ENCODE measurements at regions not wholly inside any gene's neighbourhood (a gene's known extent, or its start where the extent isn't known, plus 50 kb on each side); places are given as distances from the start of the nearest gene placed in this dataset.

DNA sequence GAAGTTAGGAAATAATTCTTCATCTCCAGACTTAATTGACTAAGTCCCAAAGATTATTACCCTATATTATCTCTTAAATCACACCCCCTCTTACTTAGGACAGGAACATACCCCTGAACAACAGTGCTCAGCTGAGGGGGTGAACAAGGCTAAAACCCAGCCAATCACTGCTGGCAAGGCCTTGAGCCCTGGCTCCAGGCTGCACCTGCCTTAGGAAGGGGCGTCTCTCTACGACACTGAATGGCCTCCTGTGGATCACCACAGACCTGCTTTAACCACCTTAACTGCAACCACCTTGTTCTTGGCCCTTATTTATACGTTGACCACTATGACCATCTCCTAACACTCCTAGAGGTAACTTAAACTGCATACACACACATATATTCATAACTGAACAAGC is 267.4 kb upstream of the THBS1 start:
- Mint-ChIP-seq H3K9me3 (ENCODE audit: unreplicated experiment) (no peaks in the 10 kb centered on the region), H3K36me3 (ENCODE audit: unreplicated experiment) (no peaks in the 10 kb centered on the region), H3K27me3 (ENCODE audit: unreplicated experiment) (no peaks in the 10 kb centered on the region), H3K4me3 (ENCODE audit: unreplicated experiment) (no peak overlapping the region), H3K4me1 (ENCODE audit: unreplicated experiment) (peaks cover 22% of the 10 kb centered on the region), H3K27ac (ENCODE audit: unreplicated experiment) (no peak overlapping the region)
- TF ChIP-seq, protein P1, sequence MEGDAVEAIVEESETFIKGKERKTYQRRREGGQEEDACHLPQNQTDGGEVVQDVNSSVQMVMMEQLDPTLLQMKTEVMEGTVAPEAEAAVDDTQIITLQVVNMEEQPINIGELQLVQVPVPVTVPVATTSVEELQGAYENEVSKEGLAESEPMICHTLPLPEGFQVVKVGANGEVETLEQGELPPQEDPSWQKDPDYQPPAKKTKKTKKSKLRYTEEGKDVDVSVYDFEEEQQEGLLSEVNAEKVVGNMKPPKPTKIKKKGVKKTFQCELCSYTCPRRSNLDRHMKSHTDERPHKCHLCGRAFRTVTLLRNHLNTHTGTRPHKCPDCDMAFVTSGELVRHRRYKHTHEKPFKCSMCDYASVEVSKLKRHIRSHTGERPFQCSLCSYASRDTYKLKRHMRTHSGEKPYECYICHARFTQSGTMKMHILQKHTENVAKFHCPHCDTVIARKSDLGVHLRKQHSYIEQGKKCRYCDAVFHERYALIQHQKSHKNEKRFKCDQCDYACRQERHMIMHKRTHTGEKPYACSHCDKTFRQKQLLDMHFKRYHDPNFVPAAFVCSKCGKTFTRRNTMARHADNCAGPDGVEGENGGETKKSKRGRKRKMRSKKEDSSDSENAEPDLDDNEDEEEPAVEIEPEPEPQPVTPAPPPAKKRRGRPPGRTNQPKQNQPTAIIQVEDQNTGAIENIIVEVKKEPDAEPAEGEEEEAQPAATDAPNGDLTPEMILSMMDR (IDR thresholded peaks at IDR 0.05): no peak
- DNase-seq (ENCODE audit: extremely low spot score, unreplicated experiment): no peak

DNA sequence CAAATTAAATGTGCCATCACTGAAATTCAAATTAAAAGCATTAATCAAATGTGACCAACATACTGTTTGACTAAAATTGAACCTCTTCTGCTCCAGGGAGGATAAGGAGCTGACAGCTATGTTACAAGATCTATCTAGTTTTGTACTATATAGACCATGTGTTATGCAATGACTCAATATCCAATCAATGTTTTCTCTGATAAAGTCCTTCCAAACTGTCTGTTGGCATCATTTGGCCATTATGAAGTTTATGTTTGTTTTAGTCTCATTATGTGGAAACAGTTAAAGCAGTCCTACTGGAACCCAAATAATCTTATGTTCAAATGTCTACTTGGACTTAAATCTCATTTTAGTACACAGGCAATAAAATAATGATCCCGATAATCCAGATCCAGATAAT is 267.0 kb upstream of the THBS1 start:
- no peaks in the 10 kb centered on the region for H3K9me3 Mint-ChIP-seq (ENCODE audit: unreplicated experiment)
- no peak for DNase-seq (ENCODE audit: extremely low spot score, unreplicated experiment)
- H3K27me3 Mint-ChIP-seq (ENCODE audit: unreplicated experiment): no peaks in the 10 kb centered on the region
- H3K36me3 Mint-ChIP-seq (ENCODE audit: unreplicated experiment): no peaks in the 10 kb centered on the region
- H3K27ac Mint-ChIP-seq (ENCODE audit: unreplicated experiment): no peak overlapping the region
- TF ChIP-seq, protein P1 (IDR thresholded peaks at IDR 0.05): no peak
- peaks cover 22% of the 10 kb centered on the region for H3K4me1 Mint-ChIP-seq (ENCODE audit: unreplicated experiment)
- no peak overlapping the region for H3K4me3 Mint-ChIP-seq (ENCODE audit: unreplicated experiment)

DNA sequence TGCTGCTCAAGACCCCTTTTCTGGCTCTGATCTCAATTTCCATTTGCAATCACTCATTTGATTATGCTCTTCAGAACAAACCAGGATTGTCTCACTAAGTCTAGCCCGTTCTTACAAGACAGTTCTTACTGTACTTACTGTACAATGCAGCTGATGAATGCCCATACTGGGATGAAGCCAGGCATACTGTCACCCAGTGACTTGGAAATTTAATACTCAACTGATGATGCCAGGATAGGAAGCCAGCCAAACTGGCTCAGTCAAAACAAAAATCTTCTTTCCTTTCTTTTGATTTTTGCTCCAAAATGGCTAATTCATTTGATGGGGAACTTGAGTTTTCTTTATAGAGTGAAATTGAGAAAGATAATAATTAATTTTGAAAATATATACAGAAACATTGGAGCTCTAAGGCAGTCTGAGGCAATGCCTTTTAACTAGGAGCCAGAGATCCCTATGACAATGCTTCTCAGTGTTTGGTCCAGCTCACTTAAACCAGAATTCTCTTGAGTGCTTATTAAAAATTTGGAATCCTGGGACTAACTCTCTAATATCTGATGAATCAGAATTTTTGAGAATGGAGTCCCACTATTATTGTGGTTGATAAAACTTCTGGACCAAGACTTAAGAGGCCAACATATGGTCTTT is 265.6 kb upstream of the THBS1 start:
- H3K36me3 Mint-ChIP-seq (ENCODE audit: unreplicated experiment): peaks cover 3% of the 10 kb centered on the region
- DNase-seq (ENCODE audit: extremely low spot score, unreplicated experiment): no peak
- no peak overlapping the region for H3K27ac Mint-ChIP-seq (ENCODE audit: unreplicated experiment)
- peaks cover 22% of the 10 kb centered on the region for H3K4me1 Mint-ChIP-seq (ENCODE audit: unreplicated experiment)
- H3K9me3 Mint-ChIP-seq (ENCODE audit: unreplicated experiment): peaks cover 4% of the 10 kb centered on the region
- no peaks in the 10 kb centered on the region for H3K27me3 Mint-ChIP-seq (ENCODE audit: unreplicated experiment)
- no peak overlapping the region for H3K4me3 Mint-ChIP-seq (ENCODE audit: unreplicated experiment)
- TF ChIP-seq, protein P1 (IDR thresholded peaks at IDR 0.05): no peak

DNA sequence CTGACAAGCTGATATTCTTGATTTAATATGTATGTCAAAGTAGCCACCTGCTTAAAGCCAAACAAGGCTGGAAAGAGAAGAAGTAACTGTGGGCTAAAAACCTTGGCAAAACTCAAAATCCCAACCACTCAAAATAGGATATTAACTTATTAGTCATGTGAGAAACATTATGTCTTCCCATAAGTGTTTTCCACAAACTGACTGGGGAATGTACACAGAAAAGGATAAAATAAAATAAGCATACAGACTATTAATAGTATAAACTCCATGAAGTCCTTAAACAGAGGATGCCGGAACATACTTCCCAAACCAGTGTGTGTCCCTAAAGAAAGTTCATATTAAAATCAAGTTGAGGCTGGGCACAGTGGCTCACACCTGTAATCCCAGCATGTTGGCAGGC is 263.7 kb upstream of the THBS1 start:
- TF ChIP-seq, protein P1 (IDR thresholded peaks at IDR 0.05): no peak
- H3K27ac Mint-ChIP-seq (ENCODE audit: unreplicated experiment): peak overlapping the region; percentile 35
- peaks cover 12% of the 10 kb centered on the region for H3K9me3 Mint-ChIP-seq (ENCODE audit: unreplicated experiment)
- no peak for DNase-seq (ENCODE audit: extremely low spot score, unreplicated experiment)
- peaks cover 11% of the 10 kb centered on the region for H3K36me3 Mint-ChIP-seq (ENCODE audit: unreplicated experiment)
- peaks cover 28% of the 10 kb centered on the region for H3K4me1 Mint-ChIP-seq (ENCODE audit: unreplicated experiment)
- no peak overlapping the region for H3K4me3 Mint-ChIP-seq (ENCODE audit: unreplicated experiment)
- H3K27me3 Mint-ChIP-seq (ENCODE audit: unreplicated experiment): no peaks in the 10 kb centered on the region

DNA sequence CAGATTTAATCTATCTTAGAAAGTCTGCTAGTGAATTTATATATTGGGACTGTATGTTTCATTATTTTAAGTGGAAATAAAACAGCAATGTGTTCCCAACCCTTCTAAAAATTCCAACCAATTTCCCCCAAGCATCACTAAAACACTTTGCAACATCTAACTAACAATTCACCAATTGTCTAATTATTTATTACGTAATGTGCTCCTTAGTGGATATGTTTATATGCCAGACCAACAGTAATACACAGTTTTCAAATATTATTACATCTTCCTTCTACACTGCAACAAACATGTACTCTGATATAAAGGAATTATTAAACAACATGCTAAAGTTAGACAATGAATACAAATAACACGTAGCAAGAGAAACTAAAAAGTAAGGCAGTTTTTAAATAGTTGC is 262.6 kb upstream of the THBS1 start:
- no peak for DNase-seq (ENCODE audit: extremely low spot score, unreplicated experiment)
- Mint-ChIP-seq H3K4me1 (ENCODE audit: unreplicated experiment) (peaks cover 32% of the 10 kb centered on the region), H3K4me3 (ENCODE audit: unreplicated experiment) (no peak overlapping the region), H3K9me3 (ENCODE audit: unreplicated experiment) (peaks cover 12% of the 10 kb centered on the region), H3K36me3 (ENCODE audit: unreplicated experiment) (peaks cover 11% of the 10 kb centered on the region), H3K27ac (ENCODE audit: unreplicated experiment) (no peak overlapping the region), H3K27me3 (ENCODE audit: unreplicated experiment) (no peaks in the 10 kb centered on the region)
- TF ChIP-seq, protein P1 (IDR thresholded peaks at IDR 0.05): no peak

Measured in osteocyte (in vitro differentiated cells).